Activated T-cell treated with anti-CD3 and anti-CD28 coated beads for 48 hours (primary cell): ENCODE measurements at regions not wholly inside any gene's neighbourhood (a gene's known extent, or its start where the extent isn't known, plus 50 kb on each side); places are given as distances from the start of the nearest gene placed in this dataset.

Experiments used
- DNase-seq: peaks from one replicate; pipeline ENCODE4 v3.0.0-alpha.2; 2020; ENCODE audit warnings: low read depth

DNA sequence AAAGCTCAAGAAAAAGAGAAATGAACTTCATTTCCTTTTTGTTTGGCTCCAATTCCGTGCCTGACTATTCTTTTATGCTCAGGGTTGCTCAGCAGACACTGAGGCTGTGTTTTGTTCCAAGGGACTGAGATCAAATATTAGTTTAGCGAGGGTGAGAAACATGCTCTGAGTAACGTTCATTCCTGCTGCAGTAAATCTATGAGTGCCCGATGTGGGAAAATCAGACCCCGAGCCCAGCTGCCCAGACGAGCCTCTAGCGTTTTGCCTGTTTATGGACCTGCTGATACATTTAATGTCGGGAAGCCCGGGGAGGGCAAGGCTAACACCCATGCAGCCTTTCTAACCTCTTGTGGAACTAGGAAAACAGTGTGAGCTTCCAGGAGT lies 119.2 kb downstream of the VAPA start:
- no peak for DNase-seq

DNA sequence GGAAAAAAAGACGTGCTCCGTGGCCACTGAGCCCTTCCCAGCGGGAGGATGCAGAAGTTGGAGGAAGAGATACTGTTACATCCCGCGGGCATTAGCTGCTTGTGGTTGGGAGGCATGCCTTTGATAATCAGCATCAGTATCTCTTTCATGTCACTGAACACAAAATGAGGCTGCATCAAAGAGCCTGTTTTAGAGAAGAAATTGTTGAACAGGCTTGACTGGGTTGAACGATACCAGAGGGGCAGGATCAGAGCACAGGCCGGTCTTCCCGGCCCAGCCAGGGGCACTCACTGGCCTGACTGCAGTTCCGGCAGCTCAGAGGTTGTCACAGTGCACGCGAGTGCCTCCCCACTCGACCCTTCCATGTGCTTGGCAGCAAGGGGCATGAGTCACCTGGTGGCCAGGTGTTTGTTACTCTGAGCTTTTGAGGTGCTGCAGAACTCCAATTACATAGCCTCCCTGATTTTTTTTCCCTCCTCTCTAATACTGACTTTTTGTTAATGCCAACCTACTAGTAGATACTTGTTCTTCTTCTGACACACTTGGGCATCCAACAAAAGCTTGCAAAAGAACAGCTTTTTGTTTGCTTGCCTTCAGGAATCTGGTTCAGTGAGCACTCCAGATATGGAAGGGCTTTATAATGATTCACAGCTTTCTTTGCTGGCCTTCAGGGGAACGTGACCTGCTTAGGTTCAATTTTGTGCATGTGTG lies 121.6 kb downstream of the VAPA start:
- DNase-seq = no peak

DNA sequence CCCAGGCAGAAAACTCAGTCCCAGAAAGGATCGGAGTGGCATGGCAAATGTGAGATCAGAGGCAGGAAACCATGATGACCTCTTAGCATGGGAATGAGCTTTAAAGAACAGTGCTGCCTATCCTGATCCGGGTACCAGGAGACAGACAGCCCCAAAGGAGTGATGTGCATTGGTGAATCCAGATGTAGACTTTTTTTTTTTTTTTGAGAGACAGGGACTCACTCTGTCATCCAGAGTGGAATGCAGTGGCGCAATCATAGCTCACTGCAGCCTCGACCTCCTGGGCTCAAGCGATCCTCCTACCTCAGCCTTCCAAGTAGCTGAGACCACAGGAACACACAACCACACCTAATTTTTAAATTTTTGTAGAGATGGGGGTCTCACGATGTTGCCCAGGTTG lies 122.7 kb downstream of the VAPA start:
- no peak for DNase-seq

DNA sequence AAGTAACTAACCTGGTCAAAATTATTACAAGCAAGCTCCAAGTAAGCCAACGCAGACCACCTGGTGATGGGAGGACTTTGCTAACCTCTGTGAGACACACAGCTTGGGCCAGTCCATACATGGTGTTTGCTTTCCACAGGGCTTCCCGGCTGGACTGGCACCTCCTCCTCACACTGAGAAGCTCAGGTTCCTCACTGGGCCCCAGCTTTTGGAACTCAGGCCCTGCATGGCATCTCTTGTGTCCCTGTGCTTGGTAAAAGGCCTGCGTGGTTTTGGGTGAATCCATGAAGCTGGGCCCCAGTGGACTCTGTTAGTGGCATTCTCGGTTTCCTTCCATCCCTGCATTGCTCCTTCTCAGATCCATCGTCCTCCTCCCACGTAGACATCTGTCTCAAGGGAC lies 123.4 kb downstream of the VAPA start:
- DNase-seq = no peak

DNA sequence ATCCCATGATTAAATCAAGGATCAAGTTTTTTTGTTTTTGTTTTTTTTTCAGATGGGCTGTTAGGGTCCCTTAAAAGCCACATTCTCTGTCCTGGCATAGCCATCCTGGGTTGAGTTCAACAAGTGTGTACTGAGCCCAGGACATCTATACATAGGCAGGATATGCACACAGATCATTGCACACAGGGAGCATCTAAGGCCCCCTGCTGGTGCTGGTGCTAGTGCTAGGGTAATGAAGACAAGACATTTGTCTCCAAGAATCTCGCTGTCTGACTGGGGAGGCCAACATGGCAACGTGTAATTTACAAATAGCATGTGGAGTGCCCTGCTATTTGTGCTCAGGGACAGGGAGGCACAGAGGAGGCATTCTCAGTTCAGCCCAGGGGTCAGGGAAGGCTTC lies 124.5 kb downstream of the VAPA start:
- no peak for DNase-seq

DNA sequence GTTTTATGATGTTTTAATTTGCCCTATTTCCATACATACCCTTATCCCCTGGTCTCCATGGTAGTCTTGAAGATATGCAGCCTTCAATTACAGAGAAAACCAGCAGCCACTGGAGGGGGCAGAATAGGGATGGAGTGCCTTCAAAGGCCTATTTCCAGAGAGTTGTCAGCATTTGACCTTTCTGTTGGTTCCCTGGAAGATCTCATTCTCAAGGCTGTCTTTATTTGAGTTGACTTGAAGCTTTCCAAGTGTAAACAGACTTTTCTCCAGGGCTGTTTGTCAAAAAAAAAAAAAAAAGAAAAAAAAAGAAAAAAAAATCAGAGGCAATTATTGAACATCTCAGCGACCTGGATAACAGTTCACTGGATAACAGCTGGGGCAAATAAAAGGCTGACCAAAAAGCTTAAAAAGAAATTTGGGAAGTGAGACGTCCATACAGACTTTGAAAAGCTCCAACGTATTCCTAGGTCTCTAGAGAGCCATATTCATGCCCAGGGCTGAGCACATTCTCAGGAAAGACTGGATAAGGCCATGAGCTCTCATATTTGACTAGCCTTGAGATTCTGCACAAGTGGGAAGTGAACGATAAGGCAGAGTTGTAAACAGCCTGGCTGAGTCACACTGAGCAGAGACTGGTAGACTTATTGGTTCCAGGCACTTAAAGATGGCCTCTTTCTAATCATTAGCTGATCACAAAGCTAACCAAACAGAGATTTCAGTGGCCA lies 126.6 kb downstream of the VAPA start:
- no peak for DNase-seq

DNA sequence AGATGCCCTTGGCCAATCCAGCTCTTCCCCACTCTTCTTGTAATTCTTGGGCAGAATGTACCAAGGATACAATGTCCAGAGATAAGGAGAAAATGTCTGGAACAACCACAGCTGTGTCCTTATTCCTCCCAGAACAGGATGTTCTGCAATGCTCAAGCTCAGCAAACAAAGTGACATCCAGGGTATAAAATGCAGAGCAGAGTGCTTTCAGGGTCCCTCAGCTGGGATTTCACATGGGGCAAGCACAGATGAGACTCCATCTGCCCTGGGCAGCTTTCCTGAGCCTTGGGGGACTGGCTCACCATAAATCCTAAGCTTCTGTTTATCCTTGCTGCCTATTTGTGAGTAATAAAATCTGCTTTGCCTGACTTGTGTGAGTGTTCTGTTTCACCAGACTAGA lies 127.4 kb downstream of the VAPA start:
- no peak for DNase-seq

DNA sequence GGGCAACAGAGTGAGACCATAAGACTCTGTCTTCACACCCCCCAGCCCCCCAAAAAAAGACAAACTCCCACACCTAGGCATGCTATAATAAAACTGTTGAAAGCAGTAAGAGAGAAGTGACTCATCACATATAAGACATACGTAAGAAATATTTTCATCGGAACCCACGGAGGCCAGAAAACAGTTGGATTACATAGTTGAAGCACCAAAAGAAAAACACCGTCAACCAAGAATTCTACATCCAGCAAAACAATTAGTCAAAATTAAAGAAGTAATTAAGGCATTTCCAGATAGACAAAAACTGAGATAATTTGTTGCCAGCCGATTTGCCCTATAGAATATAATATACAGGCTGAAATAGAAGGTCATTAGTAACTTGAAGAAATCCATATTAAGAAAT lies 128.7 kb downstream of the VAPA start:
- no peak for DNase-seq

DNA sequence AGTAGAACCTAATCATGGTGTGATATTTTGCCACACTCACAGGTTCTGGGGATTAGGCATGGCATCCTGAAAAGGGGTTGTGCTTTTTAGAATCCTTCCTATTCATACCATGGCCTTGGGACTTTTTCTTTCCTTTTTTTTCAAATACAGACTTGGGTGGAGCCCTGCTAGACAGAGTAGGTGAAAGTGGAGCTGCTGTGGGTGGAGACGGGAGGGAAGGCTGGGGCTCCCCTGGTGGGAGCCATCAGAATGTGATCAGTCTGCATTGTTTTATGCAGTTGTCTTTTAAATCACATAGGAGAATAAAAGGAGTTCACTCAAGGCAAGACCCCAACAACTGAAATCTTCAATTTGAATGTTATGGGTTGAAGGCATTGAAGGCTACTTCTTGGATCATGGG lies 130.2 kb downstream of the VAPA start:
- DNase-seq = no peak

DNA sequence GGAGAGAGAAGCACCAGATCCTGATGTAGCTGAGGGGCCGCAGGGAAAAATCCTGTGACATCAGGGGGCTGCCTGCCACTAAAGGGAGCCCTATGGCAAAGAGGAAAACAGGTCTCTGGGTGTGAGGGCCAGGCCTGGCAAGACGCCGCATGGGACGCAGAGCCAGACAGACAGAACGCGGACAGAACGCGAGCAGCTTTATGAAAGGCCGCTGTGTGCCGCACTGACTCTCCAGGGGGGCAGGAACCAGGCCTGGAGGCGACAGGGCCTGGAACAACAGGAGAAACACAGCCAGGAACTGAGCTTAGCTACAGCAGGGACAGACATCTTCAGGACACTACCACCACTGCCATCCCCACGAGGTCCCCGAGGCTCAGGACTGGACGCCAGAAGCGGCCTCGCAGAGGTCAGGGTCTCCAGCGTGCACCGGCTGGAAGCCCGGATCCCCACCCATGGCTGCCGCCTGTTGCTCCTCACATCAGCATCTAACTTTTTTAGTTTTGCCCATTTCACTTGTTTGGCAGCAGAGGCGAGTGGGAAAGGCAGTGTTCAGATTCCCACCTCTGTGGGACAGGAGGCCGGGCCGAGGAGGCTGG lies 131.6 kb downstream of the VAPA start:
- no peak for DNase-seq

DNA sequence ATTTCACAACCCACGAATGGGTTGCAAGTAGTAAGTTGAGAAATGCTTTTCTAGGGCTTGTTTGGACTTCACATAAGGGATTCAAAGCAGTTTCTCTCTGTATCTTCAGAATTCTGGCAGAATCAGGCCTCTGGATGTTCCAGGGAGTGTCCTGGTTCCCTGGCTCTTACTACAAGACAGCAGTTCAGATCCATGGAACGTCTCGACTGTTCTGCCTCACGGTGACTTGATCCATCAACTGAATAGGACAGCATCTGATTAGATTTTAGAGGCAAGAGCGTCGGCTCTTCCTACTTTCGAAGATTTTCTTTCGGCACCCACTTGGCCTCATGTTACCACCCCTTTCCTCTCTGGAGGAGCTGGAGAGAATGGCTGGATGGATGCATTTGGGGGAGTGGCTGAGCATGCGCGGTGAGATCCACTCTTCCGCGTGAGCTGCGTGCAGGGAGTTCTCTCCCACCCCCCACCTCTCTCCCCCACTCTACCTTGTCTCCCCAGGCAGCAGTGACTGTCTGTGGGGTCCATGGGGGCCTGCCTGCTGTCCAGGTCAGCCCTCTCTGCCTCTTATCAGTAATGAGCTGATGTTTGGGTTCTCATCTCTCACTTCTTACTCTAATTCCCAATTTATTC lies 132.5 kb downstream of the VAPA start:
- no peak for DNase-seq

DNA sequence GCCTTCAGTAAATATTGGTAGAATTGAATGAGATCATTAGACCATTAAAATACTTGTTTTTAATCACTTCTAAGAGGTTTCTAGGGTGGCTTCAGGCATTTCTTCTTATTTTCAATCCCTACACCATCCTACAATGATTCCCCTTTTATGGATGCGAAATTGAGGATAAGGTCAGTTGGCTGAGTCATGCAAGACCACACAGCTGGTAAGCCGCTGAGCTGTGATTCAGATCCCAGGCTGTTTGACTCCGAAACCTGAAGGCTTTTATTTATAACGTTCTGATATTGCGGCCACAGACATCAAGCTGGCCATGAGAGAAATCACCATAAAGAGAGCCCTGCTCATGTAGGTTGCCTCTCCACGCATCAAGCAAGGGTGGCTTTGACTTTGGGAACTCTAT lies 133.4 kb downstream of the VAPA start:
- no peak for DNase-seq

DNA sequence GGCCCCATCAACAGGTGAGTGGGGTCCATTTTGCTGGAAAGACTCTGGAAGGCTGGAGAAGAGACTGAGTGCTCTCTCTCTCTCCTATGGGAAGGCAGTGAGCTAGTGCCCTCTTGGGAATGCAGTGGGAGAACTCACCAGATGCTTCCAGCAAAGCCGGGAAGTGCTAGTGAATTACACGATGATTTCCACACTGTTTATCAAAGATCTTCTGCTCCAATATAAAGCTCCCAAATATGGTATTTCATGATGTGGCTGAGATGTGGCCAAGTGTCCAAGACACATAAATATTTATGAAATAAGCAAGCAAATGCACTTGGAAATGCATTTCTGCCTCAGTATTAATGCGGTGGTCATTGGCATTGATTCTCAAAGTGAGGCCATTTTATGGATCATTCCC lies 135.9 kb downstream of the VAPA start:
- no peak for DNase-seq

DNA sequence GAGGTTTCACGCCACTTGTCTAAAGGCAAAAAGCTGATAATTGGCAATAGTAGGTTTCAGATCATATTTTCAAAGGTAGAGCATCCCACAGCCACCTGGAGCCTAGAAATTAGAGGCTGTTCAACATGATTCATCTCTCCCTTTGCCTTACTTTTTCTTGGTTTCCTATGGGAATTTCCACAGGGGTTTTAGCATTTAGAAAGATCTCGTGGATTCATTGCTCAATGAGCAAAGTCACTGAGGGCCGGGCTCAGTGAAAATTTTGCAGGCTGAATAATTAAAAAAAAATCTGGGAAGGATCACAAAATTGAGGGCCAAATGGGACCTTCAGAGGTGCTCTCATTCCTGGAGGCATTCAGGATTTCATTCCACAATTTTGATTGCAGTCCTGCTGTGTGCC lies 137.1 kb downstream of the VAPA start:
- no peak for DNase-seq

DNA sequence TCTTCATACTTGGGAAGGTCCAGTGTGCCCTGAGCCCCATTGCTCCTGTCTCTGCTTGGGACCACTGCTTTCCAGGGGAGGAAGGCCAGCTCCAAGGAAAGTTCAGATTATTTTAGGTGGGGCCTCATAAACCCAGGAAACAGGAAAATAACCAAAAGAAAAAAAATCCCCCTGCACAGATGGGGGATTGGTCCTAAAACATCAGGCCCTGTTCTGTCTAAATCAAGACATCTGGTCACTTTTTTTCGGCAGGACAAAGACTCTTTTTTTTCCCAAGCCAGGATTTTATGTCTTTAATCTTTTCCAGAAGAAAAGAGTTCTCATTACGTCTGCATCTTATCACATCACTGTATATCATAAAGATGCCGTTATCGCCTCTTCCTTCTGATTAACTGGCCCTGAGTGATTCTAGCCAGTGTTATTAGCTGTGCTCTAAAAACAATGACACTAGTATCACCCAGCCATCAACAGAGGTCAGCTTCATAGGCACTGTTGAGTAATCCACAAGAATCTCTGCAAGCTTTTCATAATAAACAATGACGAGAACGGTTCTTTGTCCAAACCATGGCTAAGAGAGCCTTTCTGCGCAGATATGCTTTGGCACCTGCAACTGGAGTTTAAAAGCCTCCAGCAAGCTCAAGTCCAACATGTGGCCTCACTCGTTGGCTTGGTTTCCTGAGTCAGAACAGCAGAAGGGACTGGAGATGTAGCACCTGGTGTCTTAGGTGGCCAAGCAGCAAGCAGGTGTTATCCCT lies 138.2 kb downstream of the VAPA start:
- no peak for DNase-seq

DNA sequence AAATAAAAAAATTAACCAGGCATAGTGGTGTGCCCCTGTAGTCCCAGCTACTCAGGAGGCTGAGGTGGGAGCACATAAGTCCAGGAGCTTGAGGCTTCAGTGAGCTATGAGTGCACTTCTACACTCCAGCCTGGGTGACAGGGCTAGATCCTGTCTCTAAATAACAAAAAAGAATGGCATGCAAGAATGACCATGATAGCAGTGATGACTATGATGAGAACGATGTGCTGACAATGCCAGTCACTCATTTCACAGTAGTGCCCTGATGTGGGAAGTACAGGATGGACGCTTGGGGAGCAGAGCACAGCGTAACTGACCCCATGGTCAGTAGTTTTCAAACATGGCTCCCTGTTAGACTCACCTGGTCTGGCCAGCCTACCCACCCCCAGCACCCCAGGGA lies 139.1 kb downstream of the VAPA start:
- no peak for DNase-seq

DNA sequence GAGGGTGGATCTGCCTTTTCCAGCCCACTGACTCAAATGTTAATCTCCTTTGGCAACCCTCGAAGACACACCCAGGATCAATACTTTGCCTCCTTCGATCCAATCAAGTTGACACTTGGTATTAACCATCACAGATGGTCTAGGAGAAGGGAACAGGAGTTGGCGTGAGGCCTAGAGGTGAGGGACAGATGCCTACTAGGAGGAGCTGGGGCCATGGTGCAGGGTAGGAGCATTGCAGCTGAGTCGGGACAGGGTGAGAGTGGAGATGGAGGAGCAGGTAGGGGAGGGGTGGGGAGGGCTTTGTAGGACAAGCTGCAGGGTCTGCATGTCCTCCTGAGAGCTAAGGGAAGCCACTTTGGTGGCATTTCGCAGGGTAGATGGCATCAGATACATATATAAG lies 140.0 kb downstream of the VAPA start:
- DNase-seq = no peak

DNA sequence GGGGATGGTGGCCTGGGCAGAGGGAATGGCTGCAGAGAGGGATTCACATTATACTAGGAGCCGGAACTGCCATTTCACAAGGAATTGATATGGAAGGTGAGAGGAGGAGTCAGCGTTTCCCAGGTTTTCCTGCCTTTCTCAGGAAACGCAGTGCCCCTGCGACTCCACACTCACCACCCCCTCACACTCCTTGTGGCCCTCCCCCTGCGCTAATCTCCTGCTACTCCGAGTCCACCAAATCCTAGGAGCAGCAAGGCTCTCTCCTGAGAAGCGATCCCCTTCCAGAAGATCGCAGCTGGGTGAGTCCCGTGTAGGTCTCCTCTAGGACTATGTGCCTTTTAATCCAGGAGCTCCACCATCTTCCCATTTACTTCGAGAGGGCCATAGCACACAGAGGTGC lies 140.6 kb downstream of the VAPA start:
- no peak for DNase-seq

DNA sequence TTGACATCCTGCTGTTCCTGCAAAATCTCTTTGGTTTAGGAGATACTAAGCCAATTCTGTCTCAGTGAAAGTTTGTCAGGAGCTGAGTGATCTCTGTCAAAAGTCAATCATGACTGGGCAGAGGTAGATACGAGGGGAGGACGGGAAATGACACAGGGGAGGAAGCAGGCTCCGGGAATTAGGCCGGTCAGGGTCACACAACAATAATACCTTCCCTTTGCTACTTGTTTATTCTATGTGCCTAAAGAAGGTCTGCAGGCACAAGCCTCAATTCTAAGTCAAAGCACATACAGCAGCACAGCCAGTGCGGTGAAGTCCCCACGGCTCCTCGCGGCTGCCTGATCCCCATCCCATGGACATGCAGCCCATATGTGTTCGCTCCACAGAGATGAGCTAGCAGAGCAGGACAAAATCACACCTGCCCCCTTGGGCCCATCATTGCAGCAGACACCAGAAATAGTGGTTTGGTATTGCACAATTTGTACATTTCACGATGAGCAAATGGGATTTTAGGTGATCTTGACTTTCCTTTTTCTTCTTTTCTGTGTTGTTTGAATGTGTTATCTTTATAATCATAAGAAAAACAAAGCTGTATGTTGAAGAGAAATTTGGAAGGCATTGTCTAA lies 141.4 kb downstream of the VAPA start:
- DNase-seq = no peak

DNA sequence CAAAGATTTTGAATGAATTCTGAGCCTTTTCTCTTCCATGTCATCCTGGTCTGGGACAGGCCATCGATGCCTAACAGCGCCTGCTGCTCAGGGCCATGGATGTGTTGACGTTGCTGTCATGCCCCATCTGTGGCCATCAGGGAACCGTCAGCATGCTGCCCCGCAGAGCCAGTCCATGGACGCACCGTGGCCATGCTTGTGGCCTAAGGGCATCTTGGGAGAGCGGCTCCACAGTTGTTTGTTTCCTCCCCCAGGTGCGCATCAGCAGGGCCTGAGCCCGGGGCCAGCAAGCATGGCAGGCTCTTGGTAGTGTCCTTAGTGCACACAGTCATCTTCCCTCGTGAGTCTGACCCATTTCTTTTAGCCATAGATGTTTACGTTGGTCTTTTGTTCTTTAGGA lies 142.7 kb downstream of the VAPA start:
- DNase-seq = no peak

DNA sequence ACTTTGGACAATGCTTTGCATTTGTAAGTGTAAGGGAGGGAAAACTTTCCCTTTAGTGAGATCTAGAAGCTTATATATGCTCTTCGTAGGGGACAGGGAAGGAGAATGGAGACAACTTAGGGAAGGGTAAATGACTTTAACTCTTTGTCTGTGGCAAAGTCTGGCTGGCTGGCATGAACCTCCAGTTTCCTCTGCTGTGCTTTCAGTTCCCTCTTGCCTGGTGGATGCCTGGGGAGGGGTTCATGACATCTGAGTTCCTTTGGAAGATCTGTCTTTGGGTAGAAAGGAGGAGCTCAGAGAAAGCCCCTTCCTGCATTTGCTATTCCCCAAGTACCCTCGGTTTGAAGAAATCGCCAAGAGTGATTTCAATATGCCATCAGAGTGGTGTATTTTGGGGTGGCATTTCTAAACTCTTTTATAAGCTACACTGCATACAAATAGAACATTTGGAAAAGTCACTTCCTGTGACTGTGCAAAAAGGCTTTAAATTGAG lies 143.6 kb downstream of the VAPA start:
- DNase-seq = no peak
